ENCODE measurements at regions not wholly inside any gene's neighbourhood (a gene's known extent, or its start where the extent isn't known, plus 50 kb on each side); places are given as distances from the start of the nearest gene placed in this dataset.

GRCh38 chr2:64204703-64205102 is 60.5 kb upstream of the PELI1 start:
- Mint-ChIP-seq H3K4me1 (ENCODE audit: low read depth) (peaks cover 34% of the 10 kb centered on the region), H3K36me3 (ENCODE audit: insufficient read depth) (no peaks in the 10 kb centered on the region), H3K27ac (peak overlapping the region; percentile 94), H3K9me3 (ENCODE audit: low read depth) (no peaks in the 10 kb centered on the region), H3K4me3 (ENCODE audit: low read depth) (no peak overlapping the region), H3K27me3 (no peaks in the 10 kb centered on the region)
- TF ChIP-seq CTCF (IDR thresholded peaks at IDR 0.05; ENCODE audit: unreplicated experiment) = no peak
- DNase-seq (ENCODE audit: low spot score, unreplicated experiment) = no peak

- TF ChIP-seq CTCF (IDR thresholded peaks at IDR 0.05; ENCODE audit: unreplicated experiment) = no peak
- peaks cover 34% of the 10 kb centered on the region for H3K4me1 Mint-ChIP-seq (ENCODE audit: low read depth)
- no peak overlapping the region for H3K4me3 Mint-ChIP-seq (ENCODE audit: low read depth)
- H3K36me3 Mint-ChIP-seq (ENCODE audit: insufficient read depth) = no peaks in the 10 kb centered on the region
- DNase-seq (ENCODE audit: low spot score, unreplicated experiment) = no peak
- H3K27me3 Mint-ChIP-seq = no peaks in the 10 kb centered on the region
- no peaks in the 10 kb centered on the region for H3K9me3 Mint-ChIP-seq (ENCODE audit: low read depth)
- no peak overlapping the region for H3K27ac Mint-ChIP-seq
These were observed 61.2 kb upstream of the PELI1 start for GRCh38 chr2:64205415-64205814.

GRCh38 chr2:64207573-64207972 is 63.4 kb upstream of the PELI1 start:
- H3K9me3 Mint-ChIP-seq (ENCODE audit: low read depth) = no peaks in the 10 kb centered on the region
- H3K4me1 Mint-ChIP-seq (ENCODE audit: low read depth) = peaks cover 27% of the 10 kb centered on the region
- H3K27me3 Mint-ChIP-seq = no peaks in the 10 kb centered on the region
- no peaks in the 10 kb centered on the region for H3K36me3 Mint-ChIP-seq (ENCODE audit: insufficient read depth)
- DNase-seq (ENCODE audit: low spot score, unreplicated experiment) = no peak
- no peak overlapping the region for H3K4me3 Mint-ChIP-seq (ENCODE audit: low read depth)
- H3K27ac Mint-ChIP-seq = no peak overlapping the region
- no peak for TF ChIP-seq CTCF (IDR thresholded peaks at IDR 0.05; ENCODE audit: unreplicated experiment)

- TF ChIP-seq CTCF (IDR thresholded peaks at IDR 0.05; ENCODE audit: unreplicated experiment) = no peak
- Mint-ChIP-seq H3K36me3 (ENCODE audit: insufficient read depth) (no peaks in the 10 kb centered on the region), H3K4me3 (ENCODE audit: low read depth) (no peak overlapping the region), H3K9me3 (ENCODE audit: low read depth) (no peaks in the 10 kb centered on the region), H3K27ac (no peak overlapping the region), H3K4me1 (ENCODE audit: low read depth) (peaks cover 22% of the 10 kb centered on the region), H3K27me3 (no peaks in the 10 kb centered on the region)
- no peak for DNase-seq (ENCODE audit: low spot score, unreplicated experiment)
These were observed 66.6 kb upstream of the PELI1 start for GRCh38 chr2:64210816-64211215.

- Mint-ChIP-seq H3K9me3 (ENCODE audit: low read depth) (no peaks in the 10 kb centered on the region), H3K36me3 (ENCODE audit: insufficient read depth) (no peaks in the 10 kb centered on the region), H3K27me3 (no peaks in the 10 kb centered on the region), H3K4me1 (ENCODE audit: low read depth) (peaks cover 22% of the 10 kb centered on the region), H3K27ac (peak overlapping the region; percentile 22), H3K4me3 (ENCODE audit: low read depth) (no peak overlapping the region)
- DNase-seq (ENCODE audit: low spot score, unreplicated experiment) = no peak
- TF ChIP-seq CTCF (IDR thresholded peaks at IDR 0.05; ENCODE audit: unreplicated experiment) = no peak
These were observed 67.2 kb upstream of the PELI1 start for GRCh38 chr2:64211276-64211921.
